ENCODE measurements at regions not wholly inside any gene's neighbourhood (a gene's known extent, or its start where the extent isn't known, plus 50 kb on each side); places are given as distances from the start of the nearest gene placed in this dataset.

DNA sequence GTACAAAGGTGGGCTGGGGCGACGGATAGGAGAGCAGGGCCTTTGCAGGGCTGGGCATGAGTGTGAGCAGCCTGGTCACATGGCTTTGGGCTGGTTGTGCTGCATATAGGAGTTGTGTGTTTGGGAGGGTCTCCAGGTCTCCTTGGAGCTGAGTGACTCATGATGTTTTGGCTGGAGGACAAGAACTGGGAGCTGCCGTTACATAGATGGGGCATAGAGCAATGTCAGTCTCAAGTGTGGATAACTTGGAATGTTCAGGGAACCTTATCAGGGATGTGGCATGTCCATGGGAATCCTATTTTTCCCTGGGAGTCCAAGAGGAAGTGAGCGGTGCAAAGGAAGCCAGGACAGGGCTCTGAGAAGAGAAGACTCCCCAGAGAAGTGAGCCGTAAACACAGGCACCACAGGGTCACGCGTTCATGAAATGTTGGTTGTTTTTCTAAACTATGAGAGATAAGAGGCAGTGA is 136.4 kb upstream of the KCNE2 start:
- TF ChIP-seq, protein P1, sequence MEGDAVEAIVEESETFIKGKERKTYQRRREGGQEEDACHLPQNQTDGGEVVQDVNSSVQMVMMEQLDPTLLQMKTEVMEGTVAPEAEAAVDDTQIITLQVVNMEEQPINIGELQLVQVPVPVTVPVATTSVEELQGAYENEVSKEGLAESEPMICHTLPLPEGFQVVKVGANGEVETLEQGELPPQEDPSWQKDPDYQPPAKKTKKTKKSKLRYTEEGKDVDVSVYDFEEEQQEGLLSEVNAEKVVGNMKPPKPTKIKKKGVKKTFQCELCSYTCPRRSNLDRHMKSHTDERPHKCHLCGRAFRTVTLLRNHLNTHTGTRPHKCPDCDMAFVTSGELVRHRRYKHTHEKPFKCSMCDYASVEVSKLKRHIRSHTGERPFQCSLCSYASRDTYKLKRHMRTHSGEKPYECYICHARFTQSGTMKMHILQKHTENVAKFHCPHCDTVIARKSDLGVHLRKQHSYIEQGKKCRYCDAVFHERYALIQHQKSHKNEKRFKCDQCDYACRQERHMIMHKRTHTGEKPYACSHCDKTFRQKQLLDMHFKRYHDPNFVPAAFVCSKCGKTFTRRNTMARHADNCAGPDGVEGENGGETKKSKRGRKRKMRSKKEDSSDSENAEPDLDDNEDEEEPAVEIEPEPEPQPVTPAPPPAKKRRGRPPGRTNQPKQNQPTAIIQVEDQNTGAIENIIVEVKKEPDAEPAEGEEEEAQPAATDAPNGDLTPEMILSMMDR (IDR thresholded peaks at IDR 0.05), result no peak
- TF ChIP-seq POLR2A (IDR thresholded peaks at IDR 0.05), result no peak

Measured in prostate gland (tissue), 2 donors.